Ectodermal cell (in vitro differentiated cells): ENCODE measurements at regions not wholly inside any gene's neighbourhood (a gene's known extent, or its start where the extent isn't known, plus 50 kb on each side); places are given as distances from the start of the nearest gene placed in this dataset.
"Not testable (repeated sequence)": the region's sequence is repeated elsewhere in the genome, so short reads cannot be mapped to it uniquely, and the experiment has no call there.

Source experiments
- H3K27ac ChIP-seq: 2 replicates; pipeline ENCODE4 v1.7.0; 2013; ENCODE audit warnings: mild to moderate bottlenecking, low read depth, low read length; ENCODE audit not compliant: insufficient read depth, poor library complexity, severe bottlenecking
- H3K27me3 ChIP-seq: 2 replicates; pipeline ENCODE4 v1.7.0; 2013; ENCODE audit warnings: mild to moderate bottlenecking, low read length; ENCODE audit not compliant: insufficient read depth, control insufficient read depth, poor library complexity, severe bottlenecking
- H3K36me3 ChIP-seq: one replicate; pipeline ENCODE4 v1.7.0; 2013; ENCODE audit warnings: low read length; ENCODE audit not compliant: control insufficient read depth, insufficient read depth
- H3K4me1 ChIP-seq: one replicate; pipeline ENCODE4 v1.7.0; 2013; ENCODE audit warnings: low read length; ENCODE audit not compliant: control insufficient read depth, insufficient read depth
- H3K4me3 ChIP-seq: 2 replicates; pipeline ENCODE4 v1.7.0; 2013; ENCODE audit warnings: low read depth, low read length, control low read depth; ENCODE audit not compliant: insufficient read depth
- H3K9me3 ChIP-seq: 2 replicates; pipeline ENCODE4 v1.7.0; 2013; ENCODE audit warnings: mild to moderate bottlenecking, low read length, moderate library complexity; ENCODE audit not compliant: control insufficient read depth
- WGBS, 2 experiments: methylation state at CpG; one replicate each; pipeline ENCODE4 v1.1.7; 2013; ENCODE audit warnings: missing lambda C conversion rate in 2 of 2; 5-methylcytosine and 5-hydroxymethylcytosine counted together

DNA sequence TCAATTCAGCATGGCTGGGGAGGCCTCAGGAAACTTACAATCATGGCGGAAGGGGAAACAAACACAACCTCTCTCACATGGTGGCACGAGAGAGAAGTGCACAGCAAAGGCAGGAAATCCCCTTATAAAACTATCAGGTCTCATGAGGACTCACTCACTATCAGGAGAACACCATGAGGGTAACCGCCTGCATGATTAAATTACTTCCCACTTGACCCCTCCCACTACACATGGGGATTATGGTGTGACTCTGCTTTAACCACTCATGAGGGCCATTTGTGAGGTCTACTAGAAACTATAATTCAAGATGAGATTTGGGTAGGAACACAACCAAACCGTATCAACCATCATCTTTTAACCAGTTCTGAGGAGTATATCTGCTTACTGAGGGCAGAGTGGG, 387.4 kb upstream of the NFIA start:
- Histone ChIP-seq H3K27me3 (no peaks in the 10 kb centered on the region), H3K36me3 (no peaks in the 10 kb centered on the region), H3K9me3 (no peaks in the 10 kb centered on the region), H3K4me1 (no peaks in the 10 kb centered on the region), H3K27ac (no peak overlapping the region), H3K4me3 (no peak overlapping the region)
- WGBS, 2 experiments = 87 to 98% methylated on average over 4 of the region's 4 CpGs

DNA sequence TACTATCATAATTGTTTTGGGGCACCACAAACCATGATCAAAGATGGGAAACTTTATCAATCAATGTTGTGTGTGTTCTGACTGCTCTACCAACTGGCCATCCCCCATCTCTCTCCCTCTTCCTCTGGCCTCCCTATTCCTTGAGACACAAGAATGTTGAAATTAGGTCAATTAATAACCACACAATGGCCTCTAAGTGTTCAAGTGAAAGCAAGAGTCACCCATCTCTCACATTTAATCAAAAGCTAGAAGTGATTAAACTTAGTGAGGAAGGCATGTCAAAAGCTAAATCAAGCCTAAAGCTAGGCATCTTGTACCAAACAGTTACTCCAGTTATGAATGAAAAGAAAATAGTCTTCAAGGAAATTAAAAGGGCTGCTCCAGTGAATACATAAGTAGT, 390.3 kb upstream of the NFIA start:
- H3K36me3 ChIP-seq = no peaks in the 10 kb centered on the region
- no peaks in the 10 kb centered on the region for H3K9me3 ChIP-seq
- no peaks in the 10 kb centered on the region for H3K4me1 ChIP-seq
- no peaks in the 10 kb centered on the region for H3K27me3 ChIP-seq
- no peak overlapping the region for H3K27ac ChIP-seq
- no peak overlapping the region for H3K4me3 ChIP-seq

DNA sequence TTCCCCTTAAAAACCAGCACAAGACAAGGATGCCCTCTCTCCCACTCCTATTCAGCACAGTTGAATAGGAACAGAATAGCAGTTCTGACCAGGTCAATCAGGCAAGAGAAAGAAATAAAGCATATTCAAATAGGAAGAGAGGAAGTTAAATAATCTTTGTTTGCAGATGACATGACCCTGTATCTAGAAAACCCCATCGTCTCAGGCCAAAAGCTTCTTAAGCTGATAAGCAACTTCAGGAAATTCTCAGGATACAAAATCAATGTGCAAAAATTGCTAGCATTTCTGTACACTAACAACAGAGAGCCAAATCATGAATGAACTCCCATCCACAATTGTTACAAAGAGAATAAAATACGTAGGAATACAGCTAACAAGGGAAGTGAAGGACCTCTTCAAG, 394.1 kb upstream of the NFIA start:
- not testable (repeated sequence) for H3K4me3 ChIP-seq, H3K27ac ChIP-seq, H3K36me3 ChIP-seq, H3K27me3 ChIP-seq, H3K4me1 ChIP-seq, H3K9me3 ChIP-seq
- 80 to 89% methylated on average over 2 of the region's 2 CpGs for WGBS, 2 experiments

DNA sequence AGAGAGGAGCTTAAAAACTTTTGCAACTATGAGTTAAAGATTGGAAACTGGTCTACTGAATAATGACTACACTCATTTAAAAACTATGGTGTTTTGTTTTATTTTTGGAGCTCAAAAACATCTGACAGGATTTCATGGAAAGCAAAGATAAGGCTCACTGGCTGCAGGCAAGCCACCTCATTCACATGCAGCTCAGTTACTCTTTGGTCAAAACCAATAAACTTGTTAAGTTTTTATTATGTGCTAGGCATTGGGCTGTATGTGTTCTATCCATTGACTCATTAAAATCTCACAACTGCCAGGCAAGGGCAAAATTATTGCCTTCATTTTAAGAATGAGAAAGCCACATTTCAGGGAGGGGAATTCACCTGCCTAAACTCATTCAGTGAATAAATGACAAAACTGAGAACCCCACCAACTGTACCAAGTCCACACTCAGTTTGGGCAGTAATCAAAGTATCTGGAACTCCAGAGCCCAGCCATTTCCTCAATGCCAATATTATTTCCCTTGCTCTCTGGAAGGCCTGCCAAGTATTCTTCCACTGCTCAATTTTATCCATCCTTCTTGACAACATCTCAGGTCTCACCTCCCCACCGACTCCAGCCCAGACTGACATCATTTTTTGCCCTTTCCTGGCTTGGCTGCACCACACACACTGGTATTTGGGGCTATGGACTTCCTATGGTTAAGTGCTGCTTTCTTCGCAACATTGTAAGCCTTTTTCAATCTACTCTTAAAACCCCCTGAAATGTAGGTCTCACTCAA, 401.1 kb upstream of the NFIA start:
- H3K4me3 ChIP-seq = no peak overlapping the region
- no peaks in the 10 kb centered on the region for H3K36me3 ChIP-seq
- H3K27ac ChIP-seq = no peak overlapping the region
- no peaks in the 10 kb centered on the region for H3K27me3 ChIP-seq
- no peaks in the 10 kb centered on the region for H3K9me3 ChIP-seq
- peaks cover 9% of the 10 kb centered on the region for H3K4me1 ChIP-seq
- WGBS, 2 experiments = 87 to 88% methylated on average over 2 of the region's 2 CpGs

DNA sequence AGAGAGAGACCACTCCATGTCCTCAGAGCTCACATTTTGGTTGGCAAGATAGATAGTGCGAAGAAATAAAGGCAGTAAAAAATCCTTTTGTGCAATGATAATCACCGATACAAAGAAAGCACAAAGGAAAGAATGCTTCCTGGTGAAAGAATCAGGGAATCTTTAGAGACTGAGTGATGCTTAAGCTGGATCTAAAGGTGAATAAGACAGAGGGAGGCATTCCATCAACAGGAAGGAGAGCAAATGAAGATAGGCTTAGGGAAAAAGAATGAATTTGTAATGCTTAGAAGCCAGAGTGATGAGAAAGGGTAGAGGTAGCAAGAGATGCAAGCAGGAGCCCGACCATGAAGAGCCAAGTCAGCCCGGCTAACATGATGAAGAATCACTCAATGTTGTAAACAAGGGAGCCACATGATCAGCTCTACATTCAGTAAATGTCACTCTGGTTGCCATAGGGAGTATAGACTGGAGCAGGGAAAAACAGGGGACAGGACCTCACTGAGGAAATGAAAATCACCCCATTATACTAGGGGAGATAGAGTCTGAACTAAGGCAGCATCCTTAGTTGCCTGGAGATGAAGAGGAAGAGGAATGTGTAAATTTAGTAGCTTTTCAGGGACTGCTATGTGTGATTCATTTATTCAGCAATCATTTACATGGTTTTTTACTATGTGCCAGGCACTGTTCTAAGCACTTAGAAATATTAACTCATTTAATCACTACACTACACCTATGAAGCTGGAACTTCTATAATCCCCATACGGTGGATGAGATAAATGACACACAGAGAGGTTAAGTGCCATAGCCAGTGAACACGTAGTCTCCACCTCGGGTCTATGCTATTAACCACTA, 402.6 kb upstream of the NFIA start:
- H3K36me3 ChIP-seq = no peaks in the 10 kb centered on the region
- H3K4me1 ChIP-seq = peaks cover 14% of the 10 kb centered on the region
- no peak overlapping the region for H3K4me3 ChIP-seq
- peak overlapping the region; percentile 72 for H3K27ac ChIP-seq
- H3K9me3 ChIP-seq = no peaks in the 10 kb centered on the region
- 42 to 65% methylated on average over 5 to 7 of the region's 7 CpGs for WGBS, 2 experiments
- H3K27me3 ChIP-seq = no peaks in the 10 kb centered on the region

DNA sequence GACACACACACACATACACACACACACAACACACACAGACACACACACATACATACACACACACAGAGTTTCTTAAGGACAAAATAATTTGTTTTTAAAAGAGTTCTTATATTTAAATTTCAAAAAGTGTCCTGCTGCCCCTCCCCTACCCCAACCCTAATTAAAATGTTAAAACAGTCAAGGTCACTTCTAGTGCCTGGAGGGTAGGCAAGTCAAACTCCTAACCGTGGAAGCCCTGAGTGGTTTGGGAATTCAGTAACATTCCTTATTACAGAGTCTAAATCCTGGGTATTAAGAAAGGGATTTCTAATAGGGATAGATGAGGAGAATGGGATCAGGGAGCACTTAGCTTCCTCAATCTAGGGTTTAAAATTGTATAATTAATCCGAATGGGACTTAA, 403.6 kb upstream of the NFIA start:
- H3K4me3 ChIP-seq = no peak overlapping the region
- H3K4me1 ChIP-seq = peaks cover 18% of the 10 kb centered on the region
- no peaks in the 10 kb centered on the region for H3K36me3 ChIP-seq
- WGBS, 2 experiments = 60 to 86% methylated on average over 1 to 2 of the region's 2 CpGs
- no peaks in the 10 kb centered on the region for H3K9me3 ChIP-seq
- H3K27me3 ChIP-seq = no peaks in the 10 kb centered on the region
- no peak overlapping the region for H3K27ac ChIP-seq

DNA sequence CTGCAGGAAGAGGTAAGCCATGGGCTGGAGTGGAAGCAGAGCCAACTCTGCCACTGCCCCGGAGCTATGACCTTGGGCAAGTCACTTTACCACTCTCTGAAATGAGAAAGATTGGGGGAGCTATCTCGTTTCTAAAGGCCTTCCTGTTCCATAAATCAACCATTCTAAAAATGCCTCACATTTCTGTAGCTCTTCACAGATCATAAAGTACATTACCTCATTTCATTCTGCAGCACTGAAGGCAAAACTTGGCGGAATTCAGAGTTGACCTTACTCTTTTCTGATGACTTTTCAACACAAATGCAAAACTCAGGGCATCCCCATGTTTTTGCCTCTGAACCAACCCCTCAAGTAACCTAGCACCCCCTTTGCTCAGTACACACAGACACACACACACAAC, 404.0 kb upstream of the NFIA start:
- Histone ChIP-seq H3K9me3 (no peaks in the 10 kb centered on the region), H3K36me3 (no peaks in the 10 kb centered on the region), H3K27me3 (no peaks in the 10 kb centered on the region), H3K4me3 (no peak overlapping the region), H3K27ac (no peak overlapping the region), H3K4me1 (peaks cover 18% of the 10 kb centered on the region)
- 89 to 91% methylated on average over 3 of the region's 3 CpGs for WGBS, 2 experiments

DNA sequence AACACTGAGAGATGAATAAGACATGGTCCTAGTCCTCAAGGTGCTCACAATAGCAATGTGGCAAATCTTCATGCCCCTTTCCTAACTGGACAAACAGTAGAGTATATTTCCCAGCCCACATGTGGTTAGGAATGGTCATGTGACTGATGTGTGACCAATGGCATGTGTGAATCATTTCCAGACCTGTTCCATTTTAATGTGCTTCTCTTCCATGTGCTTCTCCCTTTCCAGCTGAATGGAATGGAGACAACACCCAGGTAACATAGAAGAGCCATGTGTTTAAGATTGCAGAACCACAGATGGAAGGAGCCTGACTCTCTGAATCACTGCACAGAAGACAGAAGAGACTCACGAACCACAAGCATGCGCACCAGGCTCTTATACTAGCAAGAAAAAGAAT, 409.9 kb upstream of the NFIA start:
- WGBS, 2 experiments = 100% methylated on average over 2 of the region's 2 CpGs
- H3K36me3 ChIP-seq = no peaks in the 10 kb centered on the region
- peaks cover 9% of the 10 kb centered on the region for H3K4me1 ChIP-seq

DNA sequence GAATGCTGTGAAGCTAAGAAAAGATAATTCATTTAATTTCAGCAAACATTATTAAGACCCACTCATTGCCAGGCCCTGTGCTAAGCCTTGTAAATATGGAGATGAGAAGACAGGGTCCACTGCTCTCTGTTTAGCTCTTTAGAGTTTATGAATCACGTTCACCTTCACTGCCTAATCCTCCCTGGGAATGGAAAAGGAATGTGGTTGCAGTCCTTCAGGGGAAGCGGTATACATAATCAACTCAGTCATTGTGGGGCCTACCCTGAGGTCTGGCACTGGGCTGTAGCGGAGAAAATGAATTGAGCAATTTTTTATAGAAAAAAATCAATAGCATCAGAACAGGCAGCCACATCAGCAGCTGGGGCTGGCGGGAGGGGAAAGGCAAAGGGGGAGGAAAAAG, 412.1 kb upstream of the NFIA start:
- Histone ChIP-seq H3K4me3 (no peak overlapping the region), H3K36me3 (no peaks in the 10 kb centered on the region), H3K9me3 (no peaks in the 10 kb centered on the region), H3K4me1 (peaks cover 9% of the 10 kb centered on the region), H3K27me3 (no peaks in the 10 kb centered on the region), H3K27ac (no peak overlapping the region)
- 88 to 90% methylated on average over 4 of the region's 4 CpGs for WGBS, 2 experiments

More for the DNA sequence above, 409.9 kb upstream of the NFIA start:
- no peak overlapping the region for H3K4me3 ChIP-seq
- H3K9me3 ChIP-seq = no peaks in the 10 kb centered on the region
- no peaks in the 10 kb centered on the region for H3K27me3 ChIP-seq
- no peak overlapping the region for H3K27ac ChIP-seq

DNA sequence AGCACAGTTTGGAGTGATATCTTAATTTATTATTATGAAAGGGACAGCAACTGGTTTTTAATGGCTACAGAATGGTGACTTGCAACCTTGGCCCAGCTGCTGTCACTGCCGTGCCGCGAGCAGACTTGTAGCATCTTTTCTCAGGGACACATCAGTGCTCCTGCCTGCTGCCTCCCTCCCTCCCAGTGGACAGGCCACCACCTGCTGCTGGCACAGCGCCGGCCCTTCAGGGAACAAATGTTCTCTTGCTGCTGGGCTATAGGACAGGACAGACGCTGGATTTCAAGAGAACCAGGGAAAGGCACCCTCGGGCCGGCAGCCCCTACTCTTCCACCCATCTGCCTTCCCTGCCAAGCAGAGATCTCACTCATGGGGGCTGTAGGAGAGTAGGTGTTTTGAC, 413.8 kb upstream of the NFIA start:
- Histone ChIP-seq H3K27me3 (no peaks in the 10 kb centered on the region), H3K36me3 (no peaks in the 10 kb centered on the region), H3K9me3 (no peaks in the 10 kb centered on the region), H3K27ac (no peak overlapping the region), H3K4me3 (no peak overlapping the region), H3K4me1 (no peaks in the 10 kb centered on the region)
- WGBS, 2 experiments = 89 to 92% methylated on average over 8 of the region's 8 CpGs
